ENCODE measurements at regions not wholly inside any gene's neighbourhood (a gene's known extent, or its start where the extent isn't known, plus 50 kb on each side); places are given as distances from the start of the nearest gene placed in this dataset.

DNA sequence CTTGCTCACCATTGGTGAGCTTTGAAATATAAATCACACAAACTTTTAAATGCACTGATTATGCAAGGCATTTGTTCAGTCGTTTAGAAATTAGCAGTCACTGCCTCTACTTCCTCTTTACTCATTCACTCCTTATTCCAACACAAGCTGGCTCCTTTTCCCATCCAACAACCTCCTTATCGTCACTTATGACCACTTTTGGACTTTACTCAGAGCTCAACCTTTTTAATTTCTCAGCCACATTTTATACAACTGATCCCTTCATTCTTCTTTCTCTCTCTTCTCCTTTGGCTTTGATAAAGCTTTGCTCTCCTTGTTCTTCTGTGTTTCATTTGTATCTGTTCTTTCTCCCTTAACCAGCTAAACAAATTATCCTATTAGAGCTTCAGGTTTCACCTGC, 126.4 kb upstream of the PLEKHA5 start (continued):
- TF ChIP-seq, protein P1, sequence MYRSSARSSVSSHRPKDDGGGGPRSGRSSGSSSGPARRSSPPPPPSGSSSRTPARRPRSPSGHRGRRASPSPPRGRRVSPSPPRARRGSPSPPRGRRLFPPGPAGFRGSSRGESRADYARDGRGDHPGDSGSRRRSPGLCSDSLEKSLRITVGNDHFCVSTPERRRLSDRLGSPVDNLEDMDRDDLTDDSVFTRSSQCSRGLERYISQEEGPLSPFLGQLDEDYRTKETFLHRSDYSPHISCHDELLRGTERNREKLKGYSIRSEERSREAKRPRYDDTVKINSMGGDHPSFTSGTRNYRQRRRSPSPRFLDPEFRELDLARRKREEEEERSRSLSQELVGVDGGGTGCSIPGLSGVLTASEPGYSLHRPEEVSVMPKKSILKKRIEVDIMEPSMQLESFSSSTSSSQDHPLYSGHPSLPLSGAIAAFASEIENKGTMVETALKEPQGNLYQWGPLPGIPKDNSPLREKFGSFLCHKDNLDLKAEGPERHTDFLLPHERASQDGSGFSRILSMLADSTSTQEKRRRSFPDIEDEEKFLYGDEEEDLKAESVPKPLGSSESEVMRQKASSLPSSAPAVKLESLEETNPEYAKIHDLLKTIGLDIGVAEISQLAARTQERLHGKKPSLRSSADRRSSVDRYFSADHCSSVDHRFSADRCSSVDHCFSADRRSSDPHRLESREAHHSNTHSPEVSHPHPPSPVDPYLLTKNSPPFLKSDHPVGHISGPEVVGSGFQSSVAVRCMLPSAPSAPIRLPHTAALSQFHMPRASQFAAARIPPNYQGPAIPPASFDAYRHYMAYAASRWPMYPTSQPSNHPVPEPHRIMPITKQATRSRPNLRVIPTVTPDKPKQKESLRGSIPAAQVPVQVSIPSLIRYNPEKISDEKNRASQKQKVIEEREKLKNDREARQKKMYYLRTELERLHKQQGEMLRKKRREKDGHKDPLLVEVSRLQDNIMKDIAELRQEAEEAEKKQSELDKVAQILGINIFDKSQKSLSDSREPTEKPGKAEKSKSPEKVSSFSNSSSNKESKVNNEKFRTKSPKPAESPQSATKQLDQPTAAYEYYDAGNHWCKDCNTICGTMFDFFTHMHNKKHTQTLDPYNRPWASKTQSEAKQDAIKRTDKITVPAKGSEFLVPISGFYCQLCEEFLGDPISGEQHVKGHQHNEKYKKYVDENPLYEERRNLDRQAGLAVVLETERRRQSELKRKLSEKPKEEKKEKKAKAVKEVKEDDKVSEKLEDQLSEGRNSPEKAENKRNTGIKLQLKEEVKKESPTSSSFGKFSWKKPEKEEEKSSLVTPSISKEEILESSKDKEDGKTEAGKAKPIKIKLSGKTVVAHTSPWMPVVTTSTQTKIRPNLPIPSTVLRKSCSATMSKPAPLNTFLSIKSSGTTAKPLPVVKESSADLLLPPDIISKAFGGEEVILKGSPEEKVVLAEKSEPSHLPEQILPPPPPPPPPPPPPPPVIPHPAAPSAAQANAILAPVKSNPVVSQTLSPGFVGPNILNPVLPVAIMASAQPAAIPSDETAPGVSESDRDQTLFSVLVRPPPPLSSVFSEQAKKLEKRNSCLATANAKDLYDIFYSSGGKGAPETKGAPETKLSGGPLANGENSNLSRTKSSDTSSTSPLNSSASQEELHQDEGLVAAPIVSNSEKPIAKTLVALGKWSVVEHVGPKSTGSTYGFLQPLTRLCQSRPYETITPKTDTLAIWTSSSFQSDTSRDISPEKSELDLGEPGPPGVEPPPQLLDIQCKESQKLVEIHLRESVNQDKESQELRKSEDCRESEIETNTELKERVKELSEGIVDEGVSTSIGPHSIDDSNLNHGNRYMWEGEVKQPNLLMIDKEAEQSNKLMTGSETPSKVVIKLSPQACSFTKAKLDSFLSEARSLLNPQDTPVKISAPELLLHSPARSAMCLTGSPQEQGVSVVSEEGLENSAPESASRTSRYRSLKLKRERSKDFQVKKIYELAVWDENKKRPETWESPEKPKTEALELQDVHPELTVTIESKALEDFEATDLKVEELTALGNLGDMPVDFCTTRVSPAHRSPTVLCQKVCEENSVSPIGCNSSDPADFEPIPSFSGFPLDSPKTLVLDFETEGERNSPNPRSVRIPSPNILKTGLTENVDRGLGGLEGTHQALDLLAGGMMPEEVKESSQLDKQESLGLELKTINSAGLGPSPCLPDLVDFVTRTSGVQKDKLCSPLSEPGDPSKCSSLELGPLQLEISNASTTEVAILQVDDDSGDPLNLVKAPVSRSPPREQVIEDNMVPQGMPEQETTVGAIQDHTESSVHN (IDR thresholded peaks at IDR 0.05; ENCODE audit: borderline replicate concordance in 1 of 2, low read depth in 1 of 2) = no peak
- TF ChIP-seq L3MBTL2 (IDR thresholded peaks at IDR 0.05) (no peak), GABPB1 (CRISPR knock-in tag; IDR thresholded peaks at IDR 0.05) (no peak), CBFA2T2 (conservative IDR thresholded peaks at IDR 0.05) (no peak), ZFPM2 (CRISPR knock-in tag; IDR thresholded peaks at IDR 0.05) (no peak), LARP7 (IDR thresholded peaks at IDR 0.05) (no peak), CBX1 (IDR thresholded peaks at IDR 0.05; ENCODE audit: low read depth) (no peak), TGIF2 (CRISPR knock-in tag; IDR thresholded peaks at IDR 0.05) (no peak)

Measured in K562 (cell line).